ENCODE measurements at regions not wholly inside any gene's neighbourhood (a gene's known extent, or its start where the extent isn't known, plus 50 kb on each side); places are given as distances from the start of the nearest gene placed in this dataset.

DNA sequence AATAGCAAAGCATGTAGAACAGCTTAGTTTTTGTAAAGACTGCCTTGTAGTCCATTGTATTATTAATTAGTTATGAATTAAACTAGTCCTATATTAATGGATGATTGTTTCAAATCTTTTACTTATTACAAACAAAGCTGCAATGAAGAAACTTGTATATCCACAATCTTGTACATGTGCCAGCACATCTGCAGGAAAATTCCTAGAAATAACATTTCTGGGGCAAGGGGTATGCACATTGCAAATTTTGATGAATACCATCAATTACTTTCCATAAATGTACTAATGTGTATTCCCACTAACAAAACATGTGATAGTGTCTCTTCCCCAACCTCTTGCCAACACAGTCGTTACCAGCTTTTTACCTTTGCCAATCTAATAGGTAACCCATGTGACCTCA, 73.6 kb upstream of the AKAP12 start:
- ATAC-seq = no peak
- no peaks in the 10 kb centered on the region for H3K4me1 ChIP-seq
- H3K9me3 ChIP-seq = no peaks in the 10 kb centered on the region
- intact Hi-C loops (cut with DNase I) = no loop called here
- H3K4me3 ChIP-seq = no peak overlapping the region
- no peak overlapping the region for H3K27ac ChIP-seq
- 86 to 94% (median 92%) methylated on average over 1 of the region's 1 CpG for WGBS, 4 donors
- DNase-seq = no peak
- no peaks in the 10 kb centered on the region for H3K36me3 ChIP-seq
- no peaks in the 10 kb centered on the region for H3K27me3 ChIP-seq
- TF ChIP-seq POLR2A (IDR thresholded peaks at IDR 0.05) = no peak
- TF ChIP-seq, protein P1, sequence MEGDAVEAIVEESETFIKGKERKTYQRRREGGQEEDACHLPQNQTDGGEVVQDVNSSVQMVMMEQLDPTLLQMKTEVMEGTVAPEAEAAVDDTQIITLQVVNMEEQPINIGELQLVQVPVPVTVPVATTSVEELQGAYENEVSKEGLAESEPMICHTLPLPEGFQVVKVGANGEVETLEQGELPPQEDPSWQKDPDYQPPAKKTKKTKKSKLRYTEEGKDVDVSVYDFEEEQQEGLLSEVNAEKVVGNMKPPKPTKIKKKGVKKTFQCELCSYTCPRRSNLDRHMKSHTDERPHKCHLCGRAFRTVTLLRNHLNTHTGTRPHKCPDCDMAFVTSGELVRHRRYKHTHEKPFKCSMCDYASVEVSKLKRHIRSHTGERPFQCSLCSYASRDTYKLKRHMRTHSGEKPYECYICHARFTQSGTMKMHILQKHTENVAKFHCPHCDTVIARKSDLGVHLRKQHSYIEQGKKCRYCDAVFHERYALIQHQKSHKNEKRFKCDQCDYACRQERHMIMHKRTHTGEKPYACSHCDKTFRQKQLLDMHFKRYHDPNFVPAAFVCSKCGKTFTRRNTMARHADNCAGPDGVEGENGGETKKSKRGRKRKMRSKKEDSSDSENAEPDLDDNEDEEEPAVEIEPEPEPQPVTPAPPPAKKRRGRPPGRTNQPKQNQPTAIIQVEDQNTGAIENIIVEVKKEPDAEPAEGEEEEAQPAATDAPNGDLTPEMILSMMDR (IDR thresholded peaks at IDR 0.05) = no peak

- 81 to 89% (median 84%) methylated on average over 7 of the region's 7 CpGs for WGBS, 4 donors
- Histone ChIP-seq H3K36me3 (no peaks in the 10 kb centered on the region), H3K27ac (no peak overlapping the region), H3K4me1 (no peaks in the 10 kb centered on the region), H3K4me3 (no peak overlapping the region), H3K9me3 (no peaks in the 10 kb centered on the region), H3K27me3 (no peaks in the 10 kb centered on the region)
- DNase-seq (no peak), ATAC-seq (no peak)
- no peak for TF ChIP-seq POLR2A (IDR thresholded peaks at IDR 0.05)
- TF ChIP-seq, protein P1 (IDR thresholded peaks at IDR 0.05) = no peak
- intact Hi-C loops (cut with DNase I) = no loop called here
Measured at GRCh38 chr6:151167034-151167433, 72.7 kb upstream of the AKAP12 start.

DNA sequence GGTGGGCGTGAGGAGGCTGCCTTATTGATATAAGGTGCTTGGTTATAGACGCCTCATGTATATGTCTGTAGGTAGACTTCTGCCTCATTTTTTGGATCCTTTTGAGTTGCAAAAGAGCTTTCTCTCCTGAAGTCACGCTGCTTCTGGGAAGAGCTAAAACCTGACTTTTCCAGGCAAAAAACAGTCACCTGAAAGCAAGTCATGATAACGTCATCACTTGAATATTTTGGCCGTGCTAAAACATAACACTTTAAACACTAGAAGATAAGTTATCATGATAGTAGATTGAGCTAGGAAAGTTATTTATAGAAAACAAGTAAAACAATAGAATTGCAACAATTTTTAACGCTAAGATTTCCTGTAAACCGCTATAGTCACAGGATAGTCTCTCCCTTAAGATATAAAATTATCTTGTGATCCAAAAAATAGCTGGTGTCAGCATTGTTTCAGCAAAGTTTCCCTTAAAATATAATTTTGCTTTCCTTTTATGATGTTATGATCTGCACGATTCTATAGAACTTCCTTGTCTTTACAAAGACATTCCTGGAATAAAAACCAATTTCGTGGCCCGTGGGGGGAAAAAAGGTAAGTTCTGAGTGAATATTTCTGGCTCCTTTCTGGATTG, 69.0 kb upstream of the AKAP12 start:
- TF ChIP-seq POLR2A (IDR thresholded peaks at IDR 0.05) = no peak
- Histone ChIP-seq H3K9me3 (no peaks in the 10 kb centered on the region), H3K27ac (no peak overlapping the region), H3K4me3 (no peak overlapping the region), H3K27me3 (no peaks in the 10 kb centered on the region), H3K36me3 (no peaks in the 10 kb centered on the region), H3K4me1 (peaks cover 0 to 6% (median 0%) of the 10 kb centered on the region in 12 donors)
- DNase-seq = no peak
- intact Hi-C loops (cut with DNase I) = no loop called here
- no peak for ATAC-seq
- 62 to 69% (median 66%) methylated on average over 10 of the region's 10 CpGs for WGBS, 4 donors

GRCh38 chr6:151172751-151173150, 67.0 kb upstream of the AKAP12 start:
- Histone ChIP-seq H3K9me3 (no peaks in the 10 kb centered on the region), H3K27me3 (no peaks in the 10 kb centered on the region), H3K4me1 (peaks cover 0 to 6% (median 0%) of the 10 kb centered on the region in 12 donors), H3K36me3 (no peaks in the 10 kb centered on the region), H3K27ac (no peak overlapping the region), H3K4me3 (no peak overlapping the region)
- TF ChIP-seq, protein P1 (IDR thresholded peaks at IDR 0.05) = no peak
- TF ChIP-seq POLR2A (IDR thresholded peaks at IDR 0.05) = no peak
- no peak for ATAC-seq
- WGBS, 4 donors = 58 to 76% (median 67%) methylated on average over 3 of the region's 3 CpGs
- intact Hi-C loops (cut with DNase I) = no loop called here
- DNase-seq = no peak
